NCI-H1105 treated with DMSO at 0.1 percent for 48 hours (cell line): ENCODE measurements at regions not wholly inside any gene's neighbourhood (a gene's known extent, or its start where the extent isn't known, plus 50 kb on each side); places are given as distances from the start of the nearest gene placed in this dataset.

Experiments
- DNase-seq: peaks from one replicate; lab custom pipeline; 2025; lab: John Stamatoyannopoulos, UW

DNA sequence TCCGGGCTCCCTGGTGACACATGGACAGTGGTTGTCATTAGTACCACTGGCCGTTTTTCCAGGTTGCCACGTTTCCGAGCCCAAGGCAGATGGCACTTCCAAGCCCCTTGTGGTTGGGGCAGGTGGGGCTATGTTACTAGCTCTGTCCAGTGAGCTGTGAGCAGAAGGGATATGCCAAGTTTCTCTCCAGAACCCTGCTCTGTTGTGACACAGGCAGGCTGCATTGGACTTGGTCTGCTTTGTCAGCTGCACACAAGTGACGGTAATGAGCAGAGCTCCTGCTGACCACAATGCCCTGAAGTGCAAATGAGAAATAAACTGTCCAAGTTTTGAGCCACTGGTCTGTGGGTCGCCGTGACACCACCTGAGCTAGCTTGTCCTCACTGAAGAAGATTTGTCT lies 118.8 kb downstream of the GYPC start:
- DNase-seq, result no peak

DNA sequence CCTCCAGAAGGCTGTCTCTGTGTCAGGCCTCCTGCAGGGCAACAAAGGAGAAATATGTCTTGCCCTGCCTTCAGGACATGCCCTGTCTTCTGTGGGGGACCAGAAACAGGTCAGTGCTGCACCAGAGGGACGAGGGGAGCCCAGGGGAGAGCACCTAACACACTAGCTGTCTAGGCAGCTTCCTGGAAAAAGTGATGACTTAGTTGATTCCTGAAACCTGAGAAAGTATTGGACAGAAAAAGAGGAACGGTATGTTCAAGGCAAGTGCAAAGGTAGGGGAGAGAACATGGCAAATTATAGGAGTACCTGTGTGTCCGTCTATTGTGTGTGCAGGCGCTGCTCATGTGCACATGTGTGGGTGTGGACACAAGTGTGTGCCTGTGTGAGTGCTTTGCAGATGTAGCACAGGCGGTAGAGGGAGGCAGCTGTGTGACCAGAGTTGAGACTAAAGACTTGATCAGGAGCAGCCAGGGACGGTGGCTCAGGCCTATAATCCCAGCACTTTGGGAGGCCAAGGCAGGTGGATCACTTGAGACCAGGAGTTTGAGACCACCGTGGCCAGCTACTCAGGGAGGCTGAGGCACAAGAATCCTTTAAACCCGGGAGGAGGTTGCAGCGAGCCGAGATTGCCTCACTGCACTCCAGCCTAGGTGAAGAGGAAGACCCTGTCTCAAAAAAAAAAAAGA lies 119.5 kb downstream of the GYPC start:
- no peak for DNase-seq

DNA sequence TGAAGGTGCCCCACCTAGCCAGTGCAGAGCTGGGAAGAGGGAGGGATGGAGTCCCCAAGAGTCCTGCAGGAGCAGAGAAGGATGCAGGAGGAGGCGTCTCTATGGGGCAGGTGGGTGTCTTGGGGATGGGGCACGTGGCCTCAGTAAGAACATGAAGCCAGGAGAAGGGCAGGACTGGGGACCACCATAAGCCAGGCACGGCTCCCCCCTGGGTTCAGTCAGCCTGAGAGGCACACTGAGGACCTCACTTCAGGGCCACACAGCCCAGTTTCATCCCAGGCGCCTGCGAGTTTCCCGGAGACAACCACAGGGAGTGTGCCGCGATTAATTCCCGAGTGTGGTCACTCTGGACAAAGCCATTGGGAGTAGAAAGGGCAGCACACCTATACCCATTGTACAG lies 120.3 kb downstream of the GYPC start:
- DNase-seq, result no peak

DNA sequence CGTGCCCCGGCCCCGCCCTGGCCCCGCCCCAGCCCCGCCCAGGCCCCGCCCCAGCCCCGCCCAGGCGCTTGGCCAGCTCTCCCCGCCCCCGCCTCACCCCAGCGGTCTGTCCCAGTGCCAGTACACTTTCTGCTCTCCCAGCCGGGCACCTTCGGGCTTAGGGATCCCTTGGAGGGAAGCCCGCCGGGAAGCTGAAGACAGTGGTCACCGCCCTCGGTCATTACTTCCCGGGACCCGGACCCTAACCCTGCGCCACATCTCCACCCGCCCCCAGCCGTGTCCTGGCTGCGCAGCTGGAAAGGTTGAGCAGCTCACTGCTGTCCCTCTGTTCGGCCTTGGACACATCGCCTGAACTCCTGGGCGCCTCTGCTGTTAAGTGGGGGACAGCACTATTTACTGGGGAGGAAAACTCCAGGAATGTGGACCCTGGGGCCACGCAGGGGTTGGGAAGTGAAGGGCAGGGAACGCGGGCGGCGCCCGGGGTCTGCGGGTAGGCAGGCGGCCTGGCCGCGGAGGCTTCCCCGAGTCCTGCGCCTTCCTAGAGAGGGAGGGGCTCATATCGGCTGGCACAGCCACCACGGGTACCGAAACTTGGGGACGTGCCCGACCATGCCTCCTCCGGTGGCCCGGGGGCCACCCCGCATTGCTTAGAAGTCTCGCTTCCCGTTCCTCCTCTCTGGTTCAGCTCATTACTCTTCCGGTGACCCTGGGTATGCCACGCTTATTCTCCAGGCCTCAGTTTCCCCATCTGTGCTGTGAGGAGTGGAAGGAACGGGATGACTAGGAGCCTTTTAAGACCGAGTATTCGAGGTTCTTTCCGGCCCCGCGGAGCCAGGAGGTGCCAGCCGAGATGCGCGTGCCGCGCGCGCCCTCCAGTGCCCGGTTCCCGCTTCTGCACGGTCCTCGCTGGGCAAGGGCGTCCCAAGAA lies 121.0 kb downstream of the GYPC start:
- DNase-seq, result peak; percentile 58

DNA sequence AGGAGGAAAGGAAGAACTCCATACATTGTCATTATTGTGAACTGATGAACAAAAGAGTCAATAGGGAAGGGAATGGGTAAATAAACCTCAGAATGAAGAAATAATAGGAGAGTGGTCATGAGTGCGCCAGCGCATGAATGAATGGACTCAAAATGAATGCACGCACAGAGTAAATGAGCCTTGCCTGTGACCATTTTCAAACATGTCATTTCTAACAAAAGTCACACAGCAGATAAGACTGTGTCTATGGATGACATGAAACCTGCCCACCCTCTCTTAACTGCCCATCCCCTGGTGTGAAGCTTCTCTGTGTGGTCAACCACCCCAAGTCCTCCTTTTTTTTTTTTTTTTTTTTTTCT lies 121.1 kb upstream of the TEX51 start:
- DNase-seq, result no peak

DNA sequence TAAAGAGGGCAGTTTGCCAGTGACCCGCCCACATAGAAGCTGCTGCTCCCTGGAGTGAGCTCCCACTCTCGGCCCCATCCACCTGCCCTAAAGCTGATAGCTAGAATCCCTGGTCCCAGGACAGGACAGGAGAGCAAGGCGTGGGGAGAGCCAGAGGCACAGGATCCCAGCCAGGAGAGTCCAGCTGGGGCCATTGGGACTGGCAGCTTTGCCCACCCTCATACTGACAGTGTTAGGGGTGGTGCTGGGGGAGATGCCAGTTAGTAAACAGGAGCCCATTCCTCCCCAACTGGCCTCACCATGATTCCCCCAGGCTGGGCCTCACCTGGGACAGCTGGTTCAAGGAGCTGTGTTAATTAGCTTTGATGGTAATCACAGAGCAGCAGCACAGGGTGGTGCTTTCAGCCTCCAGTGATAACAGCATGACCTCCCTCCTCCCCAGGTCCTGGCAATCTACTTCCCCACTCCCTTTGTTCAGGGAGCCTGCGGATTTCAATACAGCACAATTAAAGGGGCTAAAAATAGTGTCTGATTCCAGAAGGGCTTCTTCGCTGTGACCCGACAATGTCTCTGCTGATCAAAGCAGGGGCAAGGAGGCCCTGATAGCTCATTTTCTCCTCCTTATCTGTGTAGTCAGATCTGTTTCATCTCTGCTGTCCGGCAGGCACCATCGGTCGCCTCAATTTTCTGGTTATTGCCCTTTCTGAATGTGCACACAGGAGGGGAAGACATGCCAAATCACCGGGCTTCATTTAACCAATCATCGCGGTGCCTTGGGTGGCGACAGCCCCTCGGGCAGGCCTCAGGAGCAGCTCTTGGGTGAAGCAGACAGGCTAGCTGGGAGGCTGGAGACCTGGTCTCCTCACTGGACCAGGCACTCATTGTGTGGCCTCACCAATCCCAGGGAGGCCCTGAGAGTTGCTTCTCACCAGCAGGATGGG lies 119.9 kb upstream of the TEX51 start:
- no peak for DNase-seq

DNA sequence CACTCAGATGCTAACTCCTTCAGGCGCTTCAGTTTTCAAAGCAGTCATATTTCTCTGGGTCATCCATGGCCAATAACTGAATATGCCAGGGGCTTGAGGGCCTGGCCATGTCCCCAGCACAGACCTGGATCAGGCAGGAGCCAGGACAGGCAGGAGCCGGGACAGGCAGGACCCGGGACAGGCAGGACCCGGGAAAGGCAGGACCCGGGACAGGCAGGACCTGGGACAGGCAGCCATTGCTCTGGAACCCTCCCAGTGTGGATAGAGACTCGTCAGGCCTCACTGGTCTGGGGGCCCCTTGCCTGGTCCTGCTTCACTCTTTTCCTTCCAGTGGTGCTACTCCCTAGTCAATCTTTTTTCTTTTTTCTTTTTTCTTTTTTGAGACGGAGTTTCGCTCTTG lies 117.5 kb upstream of the TEX51 start:
- DNase-seq, result no peak

DNA sequence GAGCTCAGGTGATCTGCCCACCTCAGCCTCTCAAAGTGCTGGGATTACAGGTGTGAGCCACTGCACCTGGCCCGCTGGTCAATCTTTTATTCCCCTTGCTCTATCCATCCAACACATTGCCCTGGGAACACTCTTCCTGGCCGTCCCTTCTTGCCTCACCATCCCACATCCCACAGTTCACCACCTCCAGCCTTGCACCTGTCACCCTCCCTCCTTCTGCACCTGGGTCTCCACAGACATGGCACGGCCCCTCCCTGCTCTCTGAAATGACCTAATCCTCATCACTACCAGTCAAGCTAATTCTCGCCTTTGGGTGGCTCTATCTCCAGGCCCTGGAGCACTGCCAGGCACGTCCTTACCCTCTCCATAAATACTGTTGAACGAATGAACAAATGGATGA lies 116.9 kb upstream of the TEX51 start:
- no peak for DNase-seq

DNA sequence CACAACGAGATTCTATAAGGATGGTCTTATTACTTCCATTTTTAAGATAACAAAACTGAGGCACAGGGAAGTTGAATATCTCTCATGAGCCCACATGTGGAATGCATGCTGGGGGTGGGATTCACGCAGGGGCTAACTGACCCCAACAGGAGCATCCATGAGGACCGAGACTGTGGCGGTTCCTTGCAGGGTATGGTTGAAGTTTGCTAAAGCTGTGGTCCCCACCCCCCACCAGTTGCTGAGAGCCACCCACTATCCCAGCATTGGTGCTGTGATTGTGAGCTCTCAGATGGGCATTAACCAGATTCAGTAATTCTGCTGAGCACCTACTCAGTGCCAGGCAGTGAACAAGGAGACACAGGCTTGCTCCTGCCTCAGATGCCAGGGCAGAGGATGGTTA lies 116.0 kb upstream of the TEX51 start:
- DNase-seq, result no peak

DNA sequence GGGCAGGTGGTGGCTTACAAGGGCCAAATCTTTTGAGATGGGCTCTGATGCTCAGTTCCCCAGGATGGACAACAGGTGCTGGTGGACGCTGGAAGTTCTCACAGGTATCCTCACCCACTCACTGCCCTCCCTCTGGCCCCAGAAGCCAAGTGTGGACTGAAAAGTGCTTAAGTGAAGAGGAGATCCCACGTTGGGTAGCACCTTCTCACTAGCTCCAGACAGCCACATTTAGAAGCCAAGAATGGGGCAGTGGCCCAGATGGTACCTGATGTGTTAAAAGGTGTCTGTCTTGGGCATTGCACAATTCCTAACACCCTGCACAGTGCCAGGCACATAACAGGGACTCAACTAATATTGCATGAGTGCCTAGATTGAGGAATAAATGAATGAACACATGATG lies 115.3 kb upstream of the TEX51 start:
- no peak for DNase-seq

DNA sequence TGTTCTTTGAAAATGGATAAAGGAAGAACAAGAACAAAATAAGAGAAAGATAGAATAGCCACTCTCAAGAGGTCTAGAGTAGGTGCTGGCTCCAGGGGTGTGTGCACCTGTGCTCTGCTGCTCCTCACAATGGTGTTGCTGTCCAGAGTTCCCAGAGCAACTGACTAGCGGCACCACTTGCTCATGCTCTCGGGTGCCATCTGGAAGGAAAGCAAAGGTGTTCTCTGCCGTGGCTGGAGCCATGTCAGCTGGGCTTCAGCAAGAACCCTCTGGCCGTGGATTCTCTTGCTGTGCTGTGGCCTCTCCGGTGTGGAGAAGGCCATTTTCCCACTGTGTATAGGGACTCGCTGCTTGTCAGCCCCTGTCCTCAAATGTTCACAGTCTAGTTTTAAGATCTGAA lies 114.6 kb upstream of the TEX51 start:
- DNase-seq, result no peak

DNA sequence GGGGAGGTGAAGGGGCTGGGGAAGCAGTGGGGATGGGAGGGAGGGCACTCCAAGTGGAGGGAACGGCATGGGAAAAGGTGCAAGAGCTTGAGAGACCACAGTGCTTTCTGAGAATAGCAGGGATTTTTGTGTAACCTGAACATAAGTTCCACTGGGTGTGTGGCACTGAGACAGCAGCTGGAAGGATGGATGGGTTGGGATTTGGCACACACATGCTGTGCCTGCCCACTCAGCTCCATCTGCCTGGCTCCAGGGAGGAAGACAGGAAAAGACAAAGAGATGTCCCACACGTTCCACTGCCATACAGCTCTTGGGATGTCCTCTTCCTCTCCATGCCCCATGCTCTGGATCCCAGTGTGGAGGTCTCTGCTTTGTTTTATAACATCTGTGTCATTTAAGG lies 114.1 kb upstream of the TEX51 start:
- no peak for DNase-seq

DNA sequence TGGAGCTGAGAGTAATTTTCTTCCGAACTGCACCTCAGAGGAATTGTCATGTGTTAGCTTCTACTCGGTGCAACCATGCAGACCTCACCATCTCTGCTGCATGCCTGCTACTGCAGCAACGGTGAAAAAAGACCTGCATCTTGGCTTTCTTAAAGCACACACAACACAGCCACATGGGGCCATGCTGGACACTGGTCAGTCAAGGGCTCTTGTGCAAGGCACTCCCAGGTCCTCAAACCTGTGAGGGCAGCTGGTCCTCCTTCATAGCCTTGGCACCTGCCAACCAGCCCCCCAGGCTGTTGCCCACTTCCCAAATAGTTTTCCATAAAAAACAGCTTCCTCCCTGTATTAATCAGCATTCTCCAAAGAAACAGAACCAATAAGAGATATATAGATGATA lies 113.5 kb upstream of the TEX51 start:
- no peak for DNase-seq

DNA sequence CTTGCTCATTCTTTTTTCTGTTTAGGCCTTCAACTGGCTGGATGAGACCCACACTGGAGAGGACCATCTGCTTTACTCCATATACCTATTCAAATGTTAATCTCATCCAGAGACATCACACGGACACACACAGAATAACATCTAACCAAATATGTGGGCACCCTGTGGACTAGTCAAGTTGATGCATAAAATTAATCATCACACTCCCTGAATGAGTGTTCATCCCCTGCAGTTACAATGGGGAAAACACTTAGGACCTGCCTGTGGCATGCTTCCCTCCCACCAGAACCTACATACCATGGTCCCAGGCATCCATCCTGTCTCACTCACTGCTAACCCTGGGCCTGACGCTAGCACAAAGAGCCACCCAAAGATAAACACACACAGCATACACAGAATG lies 112.8 kb upstream of the TEX51 start:
- no peak for DNase-seq

DNA sequence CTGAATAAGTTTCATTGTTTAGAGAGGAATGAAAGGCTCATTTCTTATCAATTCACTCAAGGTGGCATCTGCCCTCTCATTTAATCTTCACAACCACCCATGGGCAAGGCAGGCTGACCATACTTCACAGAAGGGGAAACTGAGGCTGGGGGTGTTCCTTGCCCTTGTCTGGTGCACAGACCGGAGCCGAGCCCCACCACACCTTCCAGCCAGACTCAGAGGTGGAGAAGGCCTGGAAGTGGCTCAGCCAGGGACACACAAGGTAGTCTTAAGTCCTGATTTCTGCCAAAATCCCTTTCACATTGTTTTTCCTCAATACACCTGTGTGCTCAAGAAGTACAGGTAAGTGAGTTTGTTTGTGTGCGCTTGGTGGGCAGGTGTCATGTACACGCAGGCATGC lies 111.9 kb upstream of the TEX51 start:
- DNase-seq, result no peak

DNA sequence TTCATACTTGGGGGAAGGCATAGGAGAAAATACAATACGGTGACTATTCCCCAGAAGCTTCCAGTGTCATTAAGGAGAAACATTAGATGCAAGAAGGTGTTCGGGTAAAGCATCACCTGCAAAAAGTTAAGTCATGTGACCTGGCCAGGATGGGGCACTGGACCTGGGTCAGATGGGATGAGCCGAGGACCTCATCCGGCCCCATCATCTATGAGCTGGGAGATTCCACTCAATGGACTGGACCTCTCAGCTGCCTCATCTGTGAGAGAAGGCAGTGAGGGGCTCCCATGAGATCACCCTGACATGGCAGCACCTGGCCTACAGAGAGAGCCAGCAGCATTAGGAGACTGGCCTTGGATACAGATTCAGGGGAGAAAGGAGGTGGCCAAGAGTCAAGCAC lies 111.4 kb upstream of the TEX51 start:
- no peak for DNase-seq

DNA sequence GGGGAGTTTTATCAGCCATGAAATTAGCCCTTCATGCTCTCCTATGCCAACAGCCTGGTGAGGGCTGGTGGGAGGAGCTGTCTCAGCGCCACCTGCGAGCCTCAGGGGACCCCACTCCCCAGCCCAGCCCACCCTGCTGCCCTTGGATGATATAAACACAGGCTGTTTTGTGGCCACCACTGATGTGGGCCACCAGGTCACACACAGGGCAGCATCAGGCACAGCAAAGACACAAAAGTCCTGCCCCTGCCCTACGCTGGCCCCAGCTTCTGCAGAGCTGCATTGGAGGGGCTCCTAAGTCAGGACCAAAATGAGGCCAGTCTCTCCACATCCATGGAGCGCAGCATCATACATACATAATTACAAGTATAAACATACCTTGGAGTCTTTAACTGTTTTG lies 110.6 kb upstream of the TEX51 start:
- no peak for DNase-seq

DNA sequence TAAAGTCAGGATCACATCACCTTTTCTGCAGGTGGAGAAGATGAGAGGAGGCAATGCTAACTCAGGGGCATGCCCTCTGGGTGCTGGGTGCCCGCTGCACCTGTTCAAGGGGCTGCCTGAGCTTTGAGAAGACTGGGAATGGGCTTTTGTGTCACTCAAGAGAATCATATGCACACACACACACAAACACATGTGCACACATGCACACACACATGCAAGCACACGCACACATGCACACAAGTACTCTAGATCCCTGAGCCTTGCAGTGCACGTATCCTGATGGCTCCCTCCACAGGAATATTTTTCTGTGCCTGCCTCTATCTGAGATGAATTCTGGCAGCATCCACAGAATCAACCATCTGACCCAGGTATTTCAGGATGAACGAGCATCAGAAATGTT lies 110.0 kb upstream of the TEX51 start:
- no peak for DNase-seq

DNA sequence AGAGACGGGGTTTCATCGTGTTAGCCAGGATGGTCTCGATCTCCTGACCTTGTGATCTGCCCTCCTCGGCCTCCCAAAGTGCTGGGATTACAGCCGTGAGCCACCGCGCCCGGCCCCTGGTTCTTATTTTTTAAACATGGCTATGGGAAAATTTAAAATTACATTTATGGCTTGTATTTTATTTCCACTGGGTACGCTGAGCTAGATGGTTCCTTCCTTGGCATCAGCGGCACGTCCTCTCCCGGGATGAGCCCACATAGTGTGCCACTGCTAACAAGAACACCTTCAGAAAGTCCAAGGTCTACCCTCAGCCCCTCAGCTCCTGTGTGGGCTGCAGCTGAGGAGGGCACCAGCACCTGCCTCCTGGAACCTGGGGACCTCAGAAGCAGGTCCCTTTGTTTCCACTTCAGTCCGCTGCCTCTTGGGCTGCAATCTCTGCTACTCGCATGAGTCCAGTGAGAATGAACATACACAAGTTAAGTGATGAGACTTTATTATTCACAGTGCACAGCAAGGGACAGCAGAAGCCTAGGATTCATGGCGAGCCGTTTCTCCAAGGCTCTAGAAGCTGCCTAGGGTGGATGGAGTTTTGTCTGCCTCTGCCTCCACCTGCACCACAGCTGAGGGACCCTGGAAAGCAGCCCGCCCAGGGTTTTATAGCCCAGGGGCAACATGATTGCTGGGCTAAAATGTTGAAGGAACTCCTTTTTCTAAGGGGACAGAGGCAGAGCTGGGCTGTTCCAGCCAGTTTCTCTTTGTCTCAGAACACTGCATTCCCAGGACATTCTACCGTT lies 107.5 kb upstream of the TEX51 start:
- no peak for DNase-seq

DNA sequence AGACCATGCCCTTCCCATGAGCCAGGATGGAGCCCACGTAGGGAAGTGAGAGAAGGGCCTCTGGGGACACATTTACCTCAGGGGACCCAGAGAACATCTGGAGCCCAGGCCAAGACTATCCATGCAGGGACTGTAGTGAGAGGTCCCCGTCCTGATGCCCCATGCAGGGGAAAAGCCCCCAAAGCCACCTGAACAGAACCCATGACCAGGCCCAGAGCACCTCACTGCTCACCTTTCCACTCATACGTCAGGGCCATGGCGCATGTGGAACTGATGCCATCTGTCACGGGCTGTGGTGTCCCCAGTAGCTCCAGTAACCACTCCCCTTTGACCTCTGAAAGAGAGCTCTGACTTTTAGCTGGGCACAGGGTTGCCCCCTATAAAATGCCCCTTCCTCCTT lies 106.5 kb upstream of the TEX51 start:
- no peak for DNase-seq

DNA sequence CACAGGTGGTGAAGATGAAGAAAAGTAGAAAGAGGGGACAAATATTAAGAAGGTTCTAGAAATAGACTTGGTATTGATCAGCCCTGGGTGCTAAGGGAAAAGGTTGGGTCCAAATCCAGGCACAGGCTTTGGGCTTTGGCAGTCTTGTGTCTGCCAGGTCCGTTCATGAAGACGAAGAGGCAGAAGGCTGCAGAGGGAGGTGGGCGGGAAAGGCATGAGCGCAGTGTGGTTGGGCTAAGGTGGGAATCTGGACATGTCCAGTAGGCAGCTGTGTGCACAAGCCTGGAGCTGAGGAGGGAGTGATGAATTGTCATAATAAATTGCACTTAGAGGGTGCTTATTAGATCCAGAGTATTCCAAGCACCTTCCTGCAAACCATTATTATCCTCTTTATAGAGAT lies 105.7 kb upstream of the TEX51 start:
- no peak for DNase-seq
